GM23338 (cell line): ENCODE measurements at regions not wholly inside any gene's neighbourhood (a gene's known extent, or its start where the extent isn't known, plus 50 kb on each side); places are given as distances from the start of the nearest gene placed in this dataset.

Source experiments
- CTCF ChIP-seq, 2 experiments: fragments of 200-600 bp in 1 of 2; sonication (generic) in 1 of 2; conservative IDR thresholded peaks; 2 replicates each; pipeline versions ENCODE4 v1.5.1 to v1.6.1; 2016 to 2017; ENCODE audit warnings: antibody characterized with exemption in 2 of 2, low read depth in 2 of 2, mild to moderate bottlenecking in 2 of 2, moderate library complexity in 1 of 2
- EZH2 ChIP-seq: fragments of 200-600 bp; sonication (generic); IDR thresholded peaks from one replicate; pipeline ENCODE4 v1.8.0; 2017; ENCODE audit warnings: antibody characterized with exemption, mild to moderate bottlenecking, low read depth; ENCODE audit not compliant: unreplicated experiment
- EZH2phosphoT487 ChIP-seq: fragments of 200-600 bp; sonication (generic); IDR thresholded peaks from one replicate; pipeline ENCODE4 v1.8.1; 2018; ENCODE audit warnings: antibody characterized with exemption; ENCODE audit not compliant: unreplicated experiment

GRCh38 chr2:100703739-100704138 lies 116.2 kb upstream of the NPAS2 start:
- TF ChIP-seq CTCF (conservative IDR thresholded peaks at IDR 0.05; ENCODE audit: low read depth in 2 of 2) (peak in 1 of 2 experiments; percentile 44; a peak in 2 of 4 replicates), EZH2 (no peak), EZH2phosphoT487 (no peak)
